ENCODE measurements at regions not wholly inside any gene's neighbourhood (a gene's known extent, or its start where the extent isn't known, plus 50 kb on each side); places are given as distances from the start of the nearest gene placed in this dataset.

DNA sequence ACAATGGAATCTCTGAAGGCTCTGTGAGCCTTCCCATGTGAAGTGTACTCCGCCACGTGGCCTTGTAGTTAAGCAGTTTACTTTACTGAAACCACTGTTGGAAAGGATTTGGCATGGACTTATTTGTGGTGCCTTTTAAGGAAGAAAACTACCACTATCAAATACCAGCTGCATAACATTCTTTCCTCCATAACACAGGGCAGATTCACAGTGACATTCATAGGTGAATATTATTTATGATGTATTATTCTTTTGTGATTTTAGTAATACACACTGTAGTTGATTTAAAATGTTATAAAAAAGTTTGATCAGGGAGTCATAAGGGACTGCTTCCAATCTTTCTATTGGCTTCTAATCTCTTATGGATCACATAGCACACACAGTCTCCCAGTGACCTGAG, 192.5 kb upstream of the AGTR2 start:
- TF ChIP-seq, protein P1, sequence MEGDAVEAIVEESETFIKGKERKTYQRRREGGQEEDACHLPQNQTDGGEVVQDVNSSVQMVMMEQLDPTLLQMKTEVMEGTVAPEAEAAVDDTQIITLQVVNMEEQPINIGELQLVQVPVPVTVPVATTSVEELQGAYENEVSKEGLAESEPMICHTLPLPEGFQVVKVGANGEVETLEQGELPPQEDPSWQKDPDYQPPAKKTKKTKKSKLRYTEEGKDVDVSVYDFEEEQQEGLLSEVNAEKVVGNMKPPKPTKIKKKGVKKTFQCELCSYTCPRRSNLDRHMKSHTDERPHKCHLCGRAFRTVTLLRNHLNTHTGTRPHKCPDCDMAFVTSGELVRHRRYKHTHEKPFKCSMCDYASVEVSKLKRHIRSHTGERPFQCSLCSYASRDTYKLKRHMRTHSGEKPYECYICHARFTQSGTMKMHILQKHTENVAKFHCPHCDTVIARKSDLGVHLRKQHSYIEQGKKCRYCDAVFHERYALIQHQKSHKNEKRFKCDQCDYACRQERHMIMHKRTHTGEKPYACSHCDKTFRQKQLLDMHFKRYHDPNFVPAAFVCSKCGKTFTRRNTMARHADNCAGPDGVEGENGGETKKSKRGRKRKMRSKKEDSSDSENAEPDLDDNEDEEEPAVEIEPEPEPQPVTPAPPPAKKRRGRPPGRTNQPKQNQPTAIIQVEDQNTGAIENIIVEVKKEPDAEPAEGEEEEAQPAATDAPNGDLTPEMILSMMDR (IDR thresholded peaks at IDR 0.05), result no peak
- TF ChIP-seq POLR2A (IDR thresholded peaks at IDR 0.05) (no peak), POLR2AphosphoS5 (IDR thresholded peaks at IDR 0.05) (no peak)

All from stomach (tissue), 4 donors.